ENCODE measurements at regions not wholly inside any gene's neighbourhood (a gene's known extent, or its start where the extent isn't known, plus 50 kb on each side); places are given as distances from the start of the nearest gene placed in this dataset.
"Not testable (repeated sequence)": the region's sequence is repeated elsewhere in the genome, so short reads cannot be mapped to it uniquely, and the experiment has no call there.

GRCh38 chr6:78806792-78807191 lies 60.6 kb upstream of the IRAK1BP1 start:
- TF ChIP-seq POLR2A, TAF1, POLR2AphosphoS5, POU2F2 (IDR thresholded peaks at IDR 0.05; ENCODE audit: low read depth, low read length): not testable (repeated sequence)
